ENCODE measurements at regions not wholly inside any gene's neighbourhood (a gene's known extent, or its start where the extent isn't known, plus 50 kb on each side); places are given as distances from the start of the nearest gene placed in this dataset.
"Not testable (repeated sequence)": the region's sequence is repeated elsewhere in the genome, so short reads cannot be mapped to it uniquely, and the experiment has no call there.

DNA sequence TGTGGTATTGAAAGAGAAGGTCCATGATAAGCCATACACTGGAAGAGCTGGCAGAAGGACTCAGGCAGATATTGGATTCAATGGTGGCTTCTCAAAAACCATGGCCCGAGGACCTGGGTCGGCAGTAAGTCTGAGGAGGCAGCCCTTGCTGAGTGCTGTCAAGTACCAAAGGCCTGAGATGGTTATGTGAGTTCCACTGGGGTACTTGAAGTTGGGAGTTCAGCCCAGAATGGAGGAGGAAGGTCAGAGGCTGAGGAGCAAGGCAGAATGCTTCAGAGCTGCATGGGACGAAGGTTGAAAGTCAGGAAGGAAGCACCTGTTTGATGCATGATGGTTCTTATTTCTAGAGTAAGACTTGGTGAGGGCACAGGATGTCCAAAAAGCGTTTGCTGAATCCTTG, 194.9 kb downstream of the DIRAS2 start:
- no peak for DNase-seq

DNA sequence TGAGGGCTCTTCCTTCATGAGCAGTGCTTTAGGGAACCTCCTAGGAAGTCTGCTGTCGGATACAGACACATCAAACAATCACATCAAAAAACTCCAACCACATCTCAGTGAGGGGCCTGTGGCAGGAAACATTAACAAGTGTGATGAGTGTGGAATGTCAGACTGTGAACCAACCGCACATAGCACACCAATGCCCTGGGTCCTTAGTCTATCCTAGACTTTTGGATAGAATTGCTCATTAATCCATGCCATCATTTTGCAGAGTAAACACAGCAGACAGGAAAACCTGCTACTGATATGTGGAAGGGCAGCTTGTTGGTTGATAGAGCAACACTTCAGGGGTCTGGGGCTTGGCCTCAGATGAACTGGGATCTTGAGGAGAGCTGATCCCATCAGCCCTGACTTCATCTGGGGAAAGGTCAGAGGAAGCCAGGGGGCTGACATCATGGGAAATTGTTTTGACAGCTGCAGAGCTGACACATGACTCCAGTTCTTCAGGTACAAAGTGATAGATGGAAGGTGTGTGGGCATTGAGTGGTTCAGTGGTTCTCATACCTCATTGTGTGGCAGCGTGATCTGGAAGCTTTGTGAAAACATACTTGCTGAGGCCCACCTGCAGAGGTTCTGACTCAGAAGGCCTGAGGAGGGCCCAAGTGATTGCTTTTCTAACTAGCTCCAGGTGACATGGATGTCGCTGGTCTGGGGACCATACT, 193.3 kb downstream of the DIRAS2 start:
- DNase-seq: no peak

DNA sequence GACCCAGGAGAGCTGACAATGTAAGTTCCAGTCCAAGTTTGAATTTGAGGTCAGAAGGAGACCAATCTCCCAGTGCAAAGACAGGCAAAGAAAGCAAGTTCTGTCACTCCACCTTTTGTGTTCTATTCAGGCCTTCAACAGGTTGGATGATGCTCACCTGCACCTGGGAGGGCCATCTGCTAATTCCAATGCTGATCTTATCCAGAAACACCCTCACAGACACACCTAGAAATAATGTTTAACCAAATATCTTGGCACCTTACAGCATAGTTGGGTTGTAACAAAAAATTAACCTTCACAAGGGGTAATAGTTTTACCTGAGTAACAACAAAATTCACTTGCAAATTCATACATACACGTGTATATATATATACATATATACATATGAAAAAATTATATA, 190.8 kb downstream of the DIRAS2 start:
- DNase-seq: no peak

DNA sequence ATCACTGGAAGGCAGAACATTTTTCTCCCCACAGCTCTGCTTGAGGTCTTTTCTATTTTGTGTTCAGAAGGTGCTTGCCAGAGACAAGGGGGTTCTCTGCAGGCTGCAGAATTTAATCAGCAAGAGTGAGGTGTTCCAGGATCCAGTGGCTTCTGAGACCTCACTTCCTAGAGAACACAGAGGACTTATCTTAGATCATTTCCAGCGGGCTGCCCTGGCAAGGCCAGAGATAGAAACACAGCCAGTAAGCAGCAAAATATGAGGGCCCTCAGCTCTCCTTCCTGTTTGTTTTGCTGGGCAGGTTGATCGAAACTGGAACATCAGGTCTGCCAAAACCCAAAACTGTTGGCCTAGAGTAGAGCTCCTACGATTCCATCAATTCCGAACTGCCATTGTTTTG, 187.3 kb downstream of the DIRAS2 start:
- no peak for DNase-seq

DNA sequence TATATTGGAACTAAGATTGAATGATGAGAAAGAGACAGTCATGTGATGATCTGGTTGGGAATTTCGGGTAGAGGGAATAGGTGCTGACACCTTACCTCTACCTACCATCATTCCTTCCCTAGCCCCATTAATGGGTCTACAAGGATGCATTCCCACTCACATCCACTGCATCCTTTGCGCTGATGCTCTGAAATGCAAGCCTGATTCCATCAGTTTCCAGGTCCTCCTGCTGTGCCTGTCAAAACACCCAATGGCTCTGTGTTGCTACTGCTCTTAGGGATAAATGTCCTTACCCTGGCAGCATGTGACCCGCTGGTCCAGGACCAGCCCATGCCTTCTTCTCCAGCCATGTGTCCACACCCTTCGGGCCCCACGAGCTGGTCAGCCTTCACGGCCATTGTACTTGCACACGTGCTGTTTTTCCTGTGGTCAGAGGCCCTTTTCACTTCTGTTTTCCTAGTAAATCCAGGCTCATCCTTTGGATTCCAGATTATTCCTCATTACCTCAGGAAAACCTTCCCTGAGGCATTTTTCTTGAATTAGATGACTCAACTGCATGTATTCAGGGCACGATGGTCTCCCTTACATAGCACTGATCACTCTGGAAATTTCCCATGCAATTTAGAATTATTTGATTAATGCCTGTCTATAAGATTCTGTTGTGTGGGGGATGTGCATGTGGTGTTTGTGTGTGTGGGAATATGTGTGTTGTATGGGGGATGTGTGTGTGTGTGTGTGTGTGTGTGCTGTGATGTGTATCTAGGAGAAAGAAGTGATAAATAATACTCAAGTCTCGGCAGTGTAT, 185.0 kb downstream of the DIRAS2 start:
- no peak for DNase-seq

DNA sequence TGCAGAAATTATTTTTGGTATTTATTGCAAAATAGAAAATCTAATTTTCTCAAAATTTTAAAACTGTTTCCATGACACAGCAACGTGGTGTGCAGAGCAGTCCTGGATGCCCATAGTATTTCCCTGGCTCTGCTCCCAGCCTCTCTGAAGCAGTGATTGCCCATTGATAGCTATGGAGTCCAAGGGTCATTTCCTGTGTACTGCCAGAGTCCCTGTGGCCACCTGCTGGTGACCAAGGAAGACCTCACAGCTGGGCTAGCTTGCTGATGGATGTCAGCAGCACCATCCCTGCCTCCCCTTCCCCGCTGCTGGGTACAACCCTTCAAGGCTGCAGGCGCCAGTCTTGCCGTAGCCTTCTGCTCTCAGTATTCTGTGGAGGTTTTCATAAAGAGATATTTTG, 184.1 kb downstream of the DIRAS2 start:
- DNase-seq: no peak

DNA sequence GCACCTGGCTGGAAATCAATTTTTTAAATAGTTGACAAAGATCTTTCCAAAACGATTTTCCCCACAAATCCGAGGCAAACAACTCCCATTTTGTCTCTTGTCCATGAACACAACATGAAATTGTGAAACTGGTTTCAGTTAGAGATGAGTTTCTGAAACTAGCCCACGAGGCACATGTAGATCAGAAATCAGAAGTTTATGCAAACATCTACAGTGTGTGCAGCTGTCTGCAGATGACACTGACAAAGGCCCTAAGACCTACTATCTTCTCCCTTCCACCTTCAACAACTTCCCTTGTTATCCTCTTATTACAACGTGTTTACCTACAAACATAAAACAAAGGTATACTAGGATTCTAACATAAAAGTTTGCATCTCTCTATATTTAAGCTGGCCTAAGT, 183.3 kb downstream of the DIRAS2 start:
- DNase-seq: no peak

DNA sequence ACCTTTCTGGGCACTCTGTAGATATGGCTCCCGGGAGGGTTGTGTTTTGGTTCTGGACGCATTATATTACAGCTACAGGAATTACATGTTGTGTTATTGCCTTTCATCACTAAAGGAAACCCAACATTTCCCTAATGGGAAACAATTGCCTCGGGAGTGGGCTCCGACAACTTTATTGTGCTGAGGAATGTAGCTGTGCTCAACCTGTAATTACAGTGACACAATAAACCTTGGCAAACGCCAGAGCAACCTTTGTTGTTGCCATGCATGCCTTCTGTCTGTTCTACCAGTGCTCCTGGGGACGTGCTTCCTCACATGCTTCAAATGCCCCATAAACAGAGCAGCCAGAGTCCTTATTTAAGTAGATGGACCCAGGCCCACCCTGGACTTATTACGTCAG, 182.4 kb downstream of the DIRAS2 start:
- DNase-seq: no peak

DNA sequence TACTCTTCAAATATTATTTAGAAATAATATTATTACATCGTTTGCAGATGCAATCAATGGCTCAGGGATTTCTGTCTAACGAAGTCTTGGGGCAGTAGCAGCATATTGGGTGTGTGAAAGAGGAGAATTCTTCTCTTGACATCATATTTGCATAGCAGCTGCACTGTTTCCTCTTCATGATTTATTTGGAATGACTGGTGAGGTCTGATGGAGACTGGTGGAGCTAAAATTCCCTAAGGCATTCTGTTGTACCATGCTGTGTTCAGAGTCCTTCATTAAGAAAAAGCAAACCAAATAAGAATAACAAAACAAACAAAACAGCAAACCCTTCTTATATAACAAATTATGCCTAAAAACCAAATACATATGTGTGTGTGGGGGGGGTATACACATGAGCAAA, 177.6 kb downstream of the DIRAS2 start:
- DNase-seq: no peak

DNA sequence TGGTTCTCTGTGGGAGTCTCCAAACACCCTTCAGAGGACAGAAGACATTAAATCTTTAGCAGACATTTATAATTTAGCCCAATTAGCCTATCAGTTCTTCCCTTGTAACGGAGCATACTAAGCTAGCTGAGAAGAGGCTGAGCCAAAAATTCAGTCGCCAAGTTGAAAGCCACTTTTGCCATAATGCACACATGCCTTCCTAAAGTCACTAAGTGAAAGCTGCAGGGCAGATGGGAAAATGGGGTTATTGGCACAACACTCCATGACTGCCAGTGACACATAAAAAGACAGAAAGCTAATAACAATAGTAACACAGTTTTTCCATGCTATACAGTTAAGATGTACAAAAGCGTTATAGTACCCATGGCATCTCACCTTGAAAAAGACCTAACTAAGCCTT, 176.2 kb downstream of the DIRAS2 start:
- no peak for DNase-seq

DNA sequence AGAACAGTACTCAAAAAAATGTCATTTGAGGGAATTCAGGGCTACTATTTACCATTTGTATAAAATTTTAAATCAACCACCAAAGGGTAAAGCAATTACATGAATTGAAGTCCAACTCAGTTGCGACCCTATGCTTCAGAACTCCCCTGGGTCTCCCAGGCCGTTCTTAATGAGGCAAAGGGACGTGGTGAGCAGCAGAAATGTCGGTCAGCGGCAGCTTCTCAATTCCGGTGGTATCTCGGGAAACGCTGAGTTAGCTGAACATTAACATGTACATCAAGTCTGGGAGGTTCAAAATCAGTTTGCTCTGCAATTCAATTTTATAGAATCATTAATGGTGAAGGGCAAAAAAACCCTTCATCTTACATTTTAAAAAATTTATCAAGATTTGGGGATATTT, 173.2 kb downstream of the DIRAS2 start:
- DNase-seq: no peak

DNA sequence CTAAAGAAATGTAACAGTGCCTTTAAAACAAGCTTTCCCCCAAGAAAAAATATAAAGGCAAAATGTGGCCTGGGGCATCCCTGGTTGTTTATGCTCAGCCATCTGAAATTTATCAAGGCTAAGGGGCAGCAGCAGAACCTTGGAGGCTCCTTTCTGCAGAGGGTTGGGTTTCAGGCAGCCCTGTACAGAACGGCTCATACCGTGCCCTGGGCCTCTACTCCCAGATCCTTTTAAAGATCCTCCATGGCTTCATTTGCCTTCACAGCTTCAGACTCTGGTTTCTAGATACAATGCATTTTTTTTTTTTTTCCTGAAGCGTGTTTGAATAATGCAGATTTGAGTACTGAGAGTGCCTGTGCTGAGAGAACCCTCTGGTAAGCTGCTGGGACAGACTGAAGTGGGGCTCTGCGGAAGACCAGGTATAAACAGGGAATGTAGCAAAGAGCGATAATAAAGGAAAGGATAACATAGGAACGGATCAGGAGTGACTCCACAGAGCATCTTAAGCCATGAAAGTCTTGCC, 172.7 kb downstream of the DIRAS2 start:
- no peak for DNase-seq

DNA sequence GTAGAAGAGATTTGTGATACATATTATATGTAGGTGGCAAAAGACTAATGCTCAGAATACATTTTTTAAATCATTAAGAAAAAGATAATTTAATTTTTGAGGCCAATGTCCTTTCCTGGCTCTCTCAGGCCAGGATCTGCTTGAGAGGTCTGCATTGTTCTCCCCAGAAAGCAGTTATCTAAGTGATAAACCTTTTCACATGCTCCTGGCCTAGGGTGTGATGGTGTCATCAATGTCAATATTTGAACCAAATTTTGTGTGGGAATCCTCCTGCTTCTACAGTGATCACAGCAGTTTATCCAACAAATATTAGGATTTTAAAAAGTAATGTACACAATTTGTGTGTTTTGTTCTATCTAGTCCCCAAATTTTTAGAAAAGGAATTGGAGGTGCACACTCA, 166.6 kb downstream of the DIRAS2 start:
- DNase-seq: no peak

DNA sequence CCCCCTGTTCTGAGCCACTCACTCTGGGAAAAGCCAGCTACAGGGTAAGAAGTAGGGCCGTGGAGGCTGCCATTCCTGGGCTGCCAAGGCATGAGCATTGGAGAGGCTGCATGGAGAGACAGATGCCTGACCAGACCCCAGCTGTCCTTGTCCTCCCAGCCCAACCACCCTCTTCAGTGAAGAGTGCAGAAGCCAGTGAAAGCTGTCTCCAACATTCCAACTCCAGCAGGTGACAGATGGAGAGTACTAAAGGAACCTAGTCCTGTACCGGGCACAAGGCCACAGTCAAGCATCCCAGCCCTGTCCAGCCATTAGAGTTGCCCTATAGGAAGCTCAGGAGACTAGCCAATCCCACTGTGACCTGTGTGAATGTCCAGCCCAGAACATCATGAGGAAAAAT, 165.1 kb downstream of the DIRAS2 start:
- DNase-seq: no peak

DNA sequence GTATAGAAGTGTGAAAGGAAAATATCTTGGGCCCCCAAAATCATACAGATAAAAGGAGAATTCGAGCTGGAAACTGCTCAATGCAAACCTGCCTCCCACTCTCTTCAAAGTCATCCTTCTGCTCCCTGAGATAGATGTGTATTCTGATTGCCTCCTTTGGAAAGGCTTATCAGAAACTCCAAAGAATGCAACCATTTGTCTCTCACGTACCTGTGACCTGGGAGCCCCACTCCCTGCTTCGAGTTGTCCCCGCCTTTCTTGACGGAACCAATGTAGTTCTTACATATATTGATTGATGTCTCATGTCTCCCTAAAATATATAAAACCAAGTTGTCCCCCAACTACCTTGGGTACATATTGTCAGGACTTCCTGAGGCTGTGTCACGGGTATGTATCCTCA, 163.8 kb downstream of the DIRAS2 start:
- DNase-seq: no peak

DNA sequence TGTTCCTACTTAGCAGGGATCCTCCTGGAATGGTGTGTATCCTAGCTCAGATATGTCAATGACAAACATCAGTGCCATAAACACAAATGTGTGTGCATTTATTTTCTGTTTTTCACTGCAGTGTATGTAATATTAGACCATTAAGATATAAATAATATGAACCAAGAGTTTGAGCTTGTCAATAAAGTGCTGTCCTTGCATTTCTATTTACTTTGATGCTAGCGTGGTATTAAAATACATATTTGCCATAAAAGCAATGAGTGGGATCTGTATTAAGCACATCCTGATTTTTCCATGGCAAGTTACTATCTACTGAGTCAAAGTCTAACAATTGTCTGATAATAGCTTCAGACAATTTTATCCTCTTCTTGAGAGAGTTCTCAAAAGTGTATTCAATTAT, 157.6 kb downstream of the DIRAS2 start:
- no peak for DNase-seq

DNA sequence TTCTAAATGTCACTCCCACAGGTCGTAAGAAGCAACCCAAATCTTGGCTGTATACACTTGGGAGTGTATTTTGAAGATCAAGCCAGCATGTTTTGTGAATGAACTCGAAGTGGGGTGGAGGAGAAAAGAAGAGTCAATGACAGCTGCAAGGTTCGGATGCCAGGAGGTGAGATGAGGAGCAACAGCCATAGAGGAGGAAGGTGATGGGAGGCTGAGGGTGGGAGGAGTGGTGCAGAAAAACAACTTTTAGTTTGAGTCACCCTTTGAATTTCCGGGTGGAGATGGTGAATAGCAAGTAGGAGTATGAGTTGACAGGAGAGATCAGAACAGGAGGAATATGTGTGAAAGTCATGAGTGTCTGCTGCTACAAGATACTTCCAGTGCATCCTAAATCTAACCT, 153.6 kb downstream of the DIRAS2 start:
- no peak for DNase-seq

DNA sequence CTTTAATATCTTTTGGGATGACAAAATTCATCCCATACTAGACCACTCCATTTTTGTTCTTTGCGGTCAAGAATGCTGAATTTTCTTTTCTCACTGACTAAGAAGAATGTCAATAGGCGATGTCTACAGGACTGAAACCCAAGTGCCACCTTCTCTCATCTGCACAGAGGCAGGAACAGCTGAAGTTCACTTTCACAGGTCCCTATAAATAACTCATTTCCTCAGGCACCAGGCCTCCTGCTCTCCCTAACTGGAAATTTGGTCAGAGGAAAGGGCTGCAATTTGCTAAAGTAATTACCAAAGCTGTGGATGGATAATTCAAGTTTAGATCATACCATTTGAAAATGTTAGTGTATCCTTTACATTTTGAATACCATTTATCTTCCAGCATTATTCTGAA, 142.9 kb downstream of the DIRAS2 start:
- no peak for DNase-seq

DNA sequence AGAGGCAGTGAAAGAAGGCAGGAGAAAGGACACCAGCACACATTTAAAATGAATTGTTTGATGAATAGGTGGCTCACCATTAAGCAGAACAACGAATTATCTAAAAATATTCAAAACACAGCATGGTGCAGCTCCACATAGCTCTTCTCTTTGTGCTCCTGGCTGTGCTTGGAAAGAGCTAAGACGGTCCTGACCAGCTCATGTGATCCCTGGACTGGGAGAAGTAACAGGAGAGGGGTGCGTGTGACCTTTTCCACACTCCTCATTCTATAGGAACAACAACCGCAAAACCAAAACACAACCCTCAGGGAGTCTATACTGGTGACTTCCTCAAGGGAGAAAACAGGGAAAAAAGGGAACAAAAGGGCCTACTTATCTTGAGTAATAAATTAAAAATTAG, 140.5 kb downstream of the DIRAS2 start:
- DNase-seq: no peak

DNA sequence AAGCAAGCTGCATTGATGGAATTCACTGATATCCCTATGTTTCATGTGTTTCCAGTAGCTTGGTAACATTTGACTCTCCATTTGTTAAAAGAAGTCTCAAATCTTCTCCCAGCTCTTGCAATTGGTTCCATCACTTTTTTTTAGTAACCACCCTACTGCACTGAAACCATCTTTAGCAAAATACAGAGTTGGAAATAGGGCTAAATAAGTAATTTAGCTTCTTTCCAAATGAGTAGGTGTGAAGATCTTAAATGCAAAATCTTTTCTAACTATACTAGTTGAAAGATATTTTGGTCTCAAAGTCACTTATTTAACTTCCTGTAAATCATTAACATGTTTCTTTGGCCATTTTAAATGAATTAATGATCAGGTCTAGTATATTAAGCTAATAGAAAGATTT, 138.1 kb downstream of the DIRAS2 start:
- no peak for DNase-seq

DNA sequence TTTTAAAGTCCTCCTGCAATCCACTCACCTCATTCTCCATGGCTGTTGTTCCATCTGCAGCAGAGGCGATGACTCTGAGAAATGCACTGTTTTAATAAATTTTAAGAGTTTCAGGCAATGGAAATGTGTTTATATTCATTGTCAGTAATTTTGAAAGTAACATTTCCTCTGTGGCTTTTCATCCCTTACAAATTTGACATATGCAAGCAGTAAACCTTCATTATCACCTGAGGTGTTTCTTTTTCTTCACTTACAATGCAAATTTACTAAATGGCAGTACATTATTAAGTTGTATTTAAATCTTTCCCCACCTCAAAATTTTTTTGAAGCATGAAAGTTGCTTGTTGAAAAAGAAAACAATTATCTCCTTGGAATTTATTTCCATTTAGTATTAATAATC, 136.9 kb downstream of the DIRAS2 start:
- DNase-seq: no peak

DNA sequence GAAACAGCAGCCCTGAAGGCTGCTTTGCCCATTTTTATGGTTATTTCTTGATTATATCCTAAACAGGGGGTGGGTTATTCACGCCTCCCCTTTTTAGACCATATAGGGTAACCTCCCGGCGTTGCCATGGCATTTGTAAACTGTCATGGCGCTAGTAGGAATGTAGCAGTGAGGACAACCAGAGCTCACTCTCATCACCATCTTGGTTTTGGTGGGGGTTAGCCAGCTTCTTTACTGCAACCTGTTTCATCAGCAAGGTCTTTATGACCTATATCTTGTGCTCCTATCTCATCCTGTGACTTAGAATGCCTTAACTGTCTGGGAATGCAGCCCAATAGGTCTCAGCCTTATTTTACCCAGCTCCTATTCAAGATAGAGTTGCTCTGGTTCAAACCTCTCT, 136.2 kb downstream of the DIRAS2 start:
- not testable (repeated sequence) for DNase-seq

DNA sequence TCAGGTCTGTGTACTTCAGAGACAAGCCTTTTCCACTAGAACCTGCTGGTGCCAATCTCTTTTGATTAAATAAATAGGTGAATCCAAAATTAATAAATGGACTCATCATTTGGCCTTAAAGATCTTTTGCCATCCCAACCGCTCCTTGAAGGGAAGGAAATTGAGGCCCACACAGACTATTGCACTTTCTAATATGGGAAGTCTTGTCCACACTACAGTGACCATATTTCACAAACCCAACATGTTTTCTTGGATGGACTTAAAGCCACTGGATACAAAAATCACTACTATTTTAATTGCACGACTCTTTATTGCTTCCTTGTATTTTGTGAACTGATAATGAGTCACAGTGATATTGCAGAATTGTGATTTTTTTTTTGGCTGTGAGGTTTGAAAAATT, 135.0 kb downstream of the DIRAS2 start:
- no peak for DNase-seq

DNA sequence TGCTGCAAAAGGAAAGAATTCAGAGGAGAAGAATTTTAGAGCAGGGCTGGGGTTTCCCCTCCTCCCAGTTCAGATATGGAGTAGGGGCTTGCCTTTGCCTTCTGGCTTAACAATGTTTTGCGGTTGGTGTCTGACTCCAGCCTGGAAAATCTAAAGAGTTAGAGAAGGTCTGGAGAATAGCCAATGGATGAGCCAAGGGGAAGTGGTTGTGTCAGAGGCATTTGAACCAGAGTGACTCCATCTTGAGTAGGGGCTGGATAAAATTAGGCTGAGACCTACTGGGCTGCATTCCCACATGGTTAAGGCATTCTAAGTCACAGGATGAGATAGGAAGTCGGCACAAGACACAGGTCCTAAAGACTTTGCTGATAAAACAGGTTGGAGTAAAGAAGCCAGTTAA, 133.7 kb downstream of the DIRAS2 start:
- DNase-seq: no peak

DNA sequence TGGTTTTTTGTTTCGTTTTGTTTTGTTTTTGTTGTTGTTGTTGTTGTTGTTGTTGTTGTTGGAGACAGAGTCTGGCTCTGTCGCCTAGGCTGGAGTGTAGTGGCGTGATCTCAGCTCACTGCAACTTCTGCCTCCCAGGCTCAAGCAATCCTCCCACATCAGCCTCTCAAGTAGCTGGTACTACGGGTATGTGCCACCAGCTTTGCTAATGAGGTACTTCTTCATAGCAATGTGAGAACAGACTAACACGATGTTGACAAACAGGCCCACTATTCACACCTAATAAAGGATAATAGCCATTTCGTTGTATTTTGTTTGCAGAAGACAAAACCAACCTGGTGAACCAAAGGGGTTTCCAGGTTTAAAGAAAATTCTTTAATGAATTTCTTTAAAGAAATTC, 130.9 kb downstream of the DIRAS2 start:
- no peak for DNase-seq
